Keratinocyte (primary cell): ENCODE measurements at regions not wholly inside any gene's neighbourhood (a gene's known extent, or its start where the extent isn't known, plus 50 kb on each side); places are given as distances from the start of the nearest gene placed in this dataset.
A peak's percentile ranks its signal among the peaks of the same experiment; 100 is the strongest.

ENCODE experiments used
- DNase-seq: peaks from one replicate; pipeline ENCODE4 v3.0.0-alpha.2; 2011; ENCODE audit warnings: low read depth, missing footprints, low spot score
- FAIRE-seq: peaks from 2 replicates; lab custom pipeline; 2011; peaks lifted over from hg19 to GRCh38; lab: Jason Lieb, UNC
- H2AFZ ChIP-seq: 2 replicates; pipeline ENCODE4 v1.6.0; 2012; ENCODE audit warnings: low read length, control low read depth, inconsistent platforms; ENCODE audit not compliant: control insufficient read depth
- H3K27ac ChIP-seq: 2 replicates; pipeline ENCODE4 v1.5.1; 2011; ENCODE audit warnings: low read length; ENCODE audit not compliant: control insufficient read depth, insufficient read depth
- H3K27me3 ChIP-seq: 3 replicates; pipeline ENCODE4 v1.6.0; 2011; ENCODE audit warnings: low read length; ENCODE audit not compliant: control insufficient read depth, insufficient read depth; ENCODE audit errors: extremely low read depth
- H3K36me3 ChIP-seq, 2 experiments: 2 replicates in 1 of 2; 3 replicates in 1 of 2; pipeline ENCODE4 v1.5.1; 2011; ENCODE audit warnings: low read length in 2 of 2, mild to moderate bottlenecking in 1 of 2; ENCODE audit not compliant: control insufficient read depth in 2 of 2, insufficient read depth in 2 of 2; ENCODE audit errors: extremely low read depth in 1 of 2
- H3K4me1 ChIP-seq: 3 replicates; pipeline ENCODE4 v1.5.1; 2011; ENCODE audit warnings: low read length; ENCODE audit not compliant: control insufficient read depth, insufficient read depth; ENCODE audit errors: extremely low read depth
- H3K4me2 ChIP-seq: 3 replicates; pipeline ENCODE4 v1.6.0; 2011; ENCODE audit warnings: low read depth, low read length; ENCODE audit not compliant: control insufficient read depth, insufficient read depth; ENCODE audit errors: extremely low read depth
- H3K4me3 ChIP-seq, 3 experiments: fragments of 200-600 bp in 1 of 3; sonication (generic) in 1 of 3; 2 replicates in 2 of 3; 3 replicates in 1 of 3; pipeline ENCODE4 v1.5.1; 2011 to 2016; ENCODE audit warnings: low read length in 3 of 3, mild to moderate bottlenecking in 3 of 3, control low read depth in 2 of 3, inconsistent platforms in 1 of 3, low read depth in 1 of 3, mixed read lengths in 1 of 3, mixed run types in 1 of 3, moderate library complexity in 1 of 3; ENCODE audit not compliant: control insufficient read depth in 2 of 3, insufficient read depth in 2 of 3; ENCODE audit errors: extremely low read depth in 1 of 3
- H3K79me2 ChIP-seq: 2 replicates; pipeline ENCODE4 v1.6.0; 2012; ENCODE audit warnings: low read length; ENCODE audit not compliant: control insufficient read depth, insufficient read depth
- H3K9ac ChIP-seq: 3 replicates; pipeline ENCODE4 v1.6.0; 2011; ENCODE audit warnings: low read length; ENCODE audit not compliant: control insufficient read depth, insufficient read depth; ENCODE audit errors: extremely low read depth
- H3K9me1 ChIP-seq: 3 replicates; pipeline ENCODE4 v1.6.0; 2011; ENCODE audit warnings: low read length; ENCODE audit not compliant: control insufficient read depth, insufficient read depth; ENCODE audit errors: extremely low read depth
- H3K9me3 ChIP-seq: 2 replicates; pipeline ENCODE4 v1.5.1; 2012; ENCODE audit warnings: low read depth, low read length; ENCODE audit not compliant: control insufficient read depth
- H4K20me1 ChIP-seq: 3 replicates; pipeline ENCODE4 v1.6.0; 2011; ENCODE audit warnings: low read length; ENCODE audit not compliant: control insufficient read depth, insufficient read depth; ENCODE audit errors: extremely low read depth
- CTCF ChIP-seq, 3 experiments: IDR thresholded peaks in 1 of 3; conservative IDR thresholded peaks in 1 of 3; optimal IDR thresholded peaks in 1 of 3; 2 replicates in 2 of 3; 3 replicates in 1 of 3; pipeline versions ENCODE3 to v1.5.1; 2011; ENCODE audit warnings: low read length in 3 of 3, mild to moderate bottlenecking in 3 of 3, moderate library complexity in 2 of 3, control low read depth in 1 of 3, inconsistent platforms in 1 of 3; ENCODE audit not compliant: insufficient read depth in 2 of 3; ENCODE audit errors: extremely low read depth in 1 of 3
- EZH2 ChIP-seq: IDR thresholded peaks from one replicate; pipeline ENCODE4 v1.6.1; 2012; ENCODE audit warnings: inconsistent platforms, mild to moderate bottlenecking, low read length, moderate library complexity
- dilution Hi-C: fragments of 300-500 bp; cut with MboI; formaldehyde crosslinking; loops from one replicate; pipeline ENCODE4 v1.7.0; 2020; ENCODE audit warnings: low sequenced_read_pairs; ENCODE audit not compliant: extremely low pct_ligation_motif_present

GRCh38 chr1:208437401-208437800, 193.2 kb upstream of the PLXNA2 start:
- dilution Hi-C loops = no loop called here
- H3K9me1 ChIP-seq = no peaks in the 10 kb centered on the region
- H3K36me3 ChIP-seq = no peaks in the 10 kb centered on the region
- H3K27me3 ChIP-seq = no peaks in the 10 kb centered on the region
- H4K20me1 ChIP-seq = no peaks in the 10 kb centered on the region
- H3K4me2 ChIP-seq = peak overlapping the region; percentile 31
- no peak overlapping the region for H3K9ac ChIP-seq
- TF ChIP-seq EZH2 (no peak), CTCF (optimal IDR thresholded peaks at IDR 0.05 in 1 of 3, IDR thresholded peaks at IDR 0.05 in 1 of 3, conservative IDR thresholded peaks at IDR 0.05 in 1 of 3; ENCODE audit: extremely low read depth in 1 of 3, insufficient read depth in 2 of 3, low read length in 3 of 3) (no peak)
- FAIRE-seq = peak; percentile 90
- DNase-seq = no peak
- H3K27ac ChIP-seq = no peak overlapping the region
- H3K4me1 ChIP-seq = peaks cover 11% of the 10 kb centered on the region
- no peak overlapping the region for H3K4me3 ChIP-seq
- H3K79me2 ChIP-seq = no peaks in the 10 kb centered on the region
- no peaks in the 10 kb centered on the region for H3K9me3 ChIP-seq
- peak overlapping the region; percentile 48 for H2AFZ ChIP-seq

- FAIRE-seq = no peak
- Histone ChIP-seq H3K79me2 (no peaks in the 10 kb centered on the region), H4K20me1 (no peaks in the 10 kb centered on the region), H3K9me1 (no peaks in the 10 kb centered on the region), H3K27me3 (no peaks in the 10 kb centered on the region), H3K9ac (no peak overlapping the region), H3K4me2 (no peak overlapping the region), H3K9me3 (no peaks in the 10 kb centered on the region), H3K36me3 (no peaks in the 10 kb centered on the region), H3K27ac (no peak overlapping the region), H3K4me3 (no peak overlapping the region), H3K4me1 (peaks cover 11% of the 10 kb centered on the region), H2AFZ (no peak overlapping the region)
- dilution Hi-C loops = no loop called here
- no peak for DNase-seq
- TF ChIP-seq CTCF (optimal IDR thresholded peaks at IDR 0.05 in 1 of 3, IDR thresholded peaks at IDR 0.05 in 1 of 3, conservative IDR thresholded peaks at IDR 0.05 in 1 of 3; ENCODE audit: extremely low read depth in 1 of 3, insufficient read depth in 2 of 3, low read length in 3 of 3) = no peak
- no peak for TF ChIP-seq EZH2
These were observed 194.0 kb upstream of the PLXNA2 start for GRCh38 chr1:208438112-208438699.
